ENCODE measurements at regions not wholly inside any gene's neighbourhood (a gene's known extent, or its start where the extent isn't known, plus 50 kb on each side); places are given as distances from the start of the nearest gene placed in this dataset.

DNA sequence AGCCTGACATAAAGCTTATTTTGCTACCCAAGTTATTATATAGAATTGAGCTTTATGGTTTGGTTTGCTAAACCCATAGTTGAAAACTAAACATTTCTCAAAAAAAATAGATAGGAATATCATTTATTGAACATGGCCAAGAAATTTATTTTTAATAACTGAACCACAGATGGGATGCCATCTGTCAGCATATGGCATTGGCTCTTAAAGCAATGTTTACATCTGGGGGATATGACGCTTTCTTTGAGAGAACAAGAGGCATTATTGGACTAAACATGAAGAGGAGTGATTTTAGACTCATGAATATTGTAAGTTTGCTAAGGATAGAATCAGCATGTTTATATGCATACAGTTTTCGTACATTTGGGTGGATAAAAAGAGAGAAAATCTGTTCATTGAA, 132.6 kb upstream of the SLIT2 start:
- TF ChIP-seq POLR2AphosphoS5 (IDR thresholded peaks at IDR 0.05; ENCODE audit: low read depth, low read length) = no peak
- TF ChIP-seq TAF1 (IDR thresholded peaks at IDR 0.05; ENCODE audit: borderline replicate concordance, low read depth, low read length) = no peak
- no peak for TF ChIP-seq POLR2A (IDR thresholded peaks at IDR 0.05; ENCODE audit: low read depth, low read length)
- FAIRE-seq (no peak), DNase-seq (ENCODE audit: insufficient read length) (no peak)

DNA sequence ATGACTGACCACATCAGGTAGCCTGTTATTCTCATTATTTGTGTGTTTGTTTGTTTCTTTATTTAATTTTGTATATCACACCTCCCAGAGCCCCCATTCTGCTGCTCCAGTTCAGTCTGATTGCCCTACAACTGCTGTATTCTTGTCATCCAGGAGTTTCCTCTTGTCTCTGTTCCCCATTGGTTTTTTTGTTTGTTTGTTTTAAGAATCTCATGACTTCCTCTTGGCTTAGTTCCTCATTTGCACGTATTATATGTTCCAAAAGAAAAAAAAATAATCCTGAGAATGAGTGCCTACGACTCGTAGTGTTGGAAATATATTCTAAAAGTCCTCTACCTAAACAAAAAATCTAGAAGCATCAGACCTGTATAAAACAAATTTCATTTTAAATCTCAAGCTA, 142.3 kb upstream of the SLIT2 start:
- no peak for DNase-seq (ENCODE audit: insufficient read length)
- TF ChIP-seq POLR2AphosphoS5 (IDR thresholded peaks at IDR 0.05; ENCODE audit: low read depth, low read length) (no peak), TAF1 (IDR thresholded peaks at IDR 0.05; ENCODE audit: borderline replicate concordance, low read depth, low read length) (no peak), POLR2A (IDR thresholded peaks at IDR 0.05; ENCODE audit: low read depth, low read length) (no peak)
- no peak for FAIRE-seq

- FAIRE-seq (no peak), DNase-seq (ENCODE audit: insufficient read length) (no peak)
- TF ChIP-seq TAF1 (IDR thresholded peaks at IDR 0.05; ENCODE audit: borderline replicate concordance, low read depth, low read length) = no peak
- no peak for TF ChIP-seq POLR2AphosphoS5 (IDR thresholded peaks at IDR 0.05; ENCODE audit: low read depth, low read length)
- TF ChIP-seq POLR2A (IDR thresholded peaks at IDR 0.05; ENCODE audit: low read depth, low read length) = no peak
Observed at GRCh38 chr4:20106921-20107320, 144.8 kb upstream of the SLIT2 start.

GRCh38 chr4:20101831-20102230, 149.9 kb upstream of the SLIT2 start:
- DNase-seq (ENCODE audit: insufficient read length) = no peak
- no peak for FAIRE-seq
- TF ChIP-seq POLR2AphosphoS5 (IDR thresholded peaks at IDR 0.05; ENCODE audit: low read depth, low read length) = no peak
- TF ChIP-seq TAF1 (IDR thresholded peaks at IDR 0.05; ENCODE audit: borderline replicate concordance, low read depth, low read length) = no peak
- TF ChIP-seq POLR2A (IDR thresholded peaks at IDR 0.05; ENCODE audit: low read depth, low read length) = no peak

DNA sequence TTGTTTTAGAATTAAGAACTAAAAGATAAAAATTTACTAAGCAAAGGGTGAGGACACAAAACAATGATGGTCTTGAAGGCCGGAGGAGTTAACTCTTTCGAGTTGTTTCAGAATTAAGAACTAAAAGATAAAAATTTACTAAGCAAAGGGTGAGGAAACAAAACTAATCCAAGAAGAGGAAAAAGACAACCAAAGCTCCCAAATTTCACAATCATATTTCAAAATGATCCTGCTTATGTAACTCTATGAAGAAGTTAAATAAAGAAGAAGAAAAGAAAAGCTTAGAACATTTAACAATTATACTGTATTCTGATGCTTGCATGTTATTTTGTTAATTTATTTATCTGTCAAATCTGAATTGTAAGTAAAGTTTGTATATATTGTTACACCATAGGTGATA, 154.8 kb upstream of the SLIT2 start:
- DNase-seq (ENCODE audit: insufficient read length) = no peak
- no peak for FAIRE-seq
- no peak for TF ChIP-seq POLR2A (IDR thresholded peaks at IDR 0.05; ENCODE audit: low read depth, low read length)
- TF ChIP-seq TAF1 (IDR thresholded peaks at IDR 0.05; ENCODE audit: borderline replicate concordance, low read depth, low read length) = no peak
- TF ChIP-seq POLR2AphosphoS5 (IDR thresholded peaks at IDR 0.05; ENCODE audit: low read depth, low read length) = no peak

- DNase-seq (ENCODE audit: insufficient read length) (no peak), FAIRE-seq (no peak)
- TF ChIP-seq TAF1 (IDR thresholded peaks at IDR 0.05; ENCODE audit: borderline replicate concordance, low read depth, low read length) (no peak), POLR2A (IDR thresholded peaks at IDR 0.05; ENCODE audit: low read depth, low read length) (no peak), POLR2AphosphoS5 (IDR thresholded peaks at IDR 0.05; ENCODE audit: low read depth, low read length) (no peak)
Observed at GRCh38 chr4:20095805-20096541, 155.7 kb upstream of the SLIT2 start.

DNA sequence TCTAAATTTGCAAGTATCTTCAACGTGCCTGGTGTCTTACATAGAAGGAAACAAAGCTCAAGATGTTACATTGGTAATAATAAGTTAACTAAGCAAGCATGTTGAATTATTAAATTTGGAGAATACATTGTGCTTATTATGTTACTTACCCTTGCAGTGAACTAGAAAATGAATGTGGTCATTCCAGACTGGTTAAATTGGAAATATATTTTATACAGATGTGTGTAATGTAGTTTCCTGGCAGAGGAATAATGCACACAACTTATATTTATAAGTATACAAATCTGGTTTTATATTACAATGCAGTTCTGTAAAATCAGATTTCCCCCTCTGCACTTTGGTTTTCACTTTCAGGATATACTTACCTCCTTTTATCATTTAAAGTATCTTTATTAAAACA, 159.9 kb upstream of the SLIT2 start:
- no peak for TF ChIP-seq POLR2AphosphoS5 (IDR thresholded peaks at IDR 0.05; ENCODE audit: low read depth, low read length)
- no peak for TF ChIP-seq TAF1 (IDR thresholded peaks at IDR 0.05; ENCODE audit: borderline replicate concordance, low read depth, low read length)
- FAIRE-seq = no peak
- no peak for DNase-seq (ENCODE audit: insufficient read length)

DNA sequence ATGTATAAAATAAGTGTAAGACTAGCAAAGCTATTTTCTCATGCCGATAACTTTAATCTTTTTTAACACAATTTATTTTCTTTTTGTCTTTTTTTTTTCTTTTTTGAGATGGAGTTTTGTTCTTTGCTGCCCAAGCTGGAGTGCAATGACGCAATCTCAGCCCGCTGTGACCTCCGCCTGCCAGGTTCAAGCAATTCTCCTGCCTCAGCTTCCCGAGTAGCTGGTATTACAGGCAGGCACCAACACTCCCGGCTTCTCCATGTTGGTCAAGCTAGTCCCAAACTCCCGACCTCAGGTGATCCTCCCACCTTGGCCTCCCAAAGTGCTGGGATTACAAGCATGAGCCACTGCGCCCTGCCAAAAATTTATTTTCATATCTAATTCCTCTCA, 164.2 kb upstream of the SLIT2 start:
- FAIRE-seq (no peak), DNase-seq (ENCODE audit: insufficient read length) (no peak)
- TF ChIP-seq TAF1 (IDR thresholded peaks at IDR 0.05; ENCODE audit: borderline replicate concordance, low read depth, low read length) (no peak), POLR2A (IDR thresholded peaks at IDR 0.05; ENCODE audit: low read depth, low read length) (no peak), POLR2AphosphoS5 (IDR thresholded peaks at IDR 0.05; ENCODE audit: low read depth, low read length) (no peak)

DNA sequence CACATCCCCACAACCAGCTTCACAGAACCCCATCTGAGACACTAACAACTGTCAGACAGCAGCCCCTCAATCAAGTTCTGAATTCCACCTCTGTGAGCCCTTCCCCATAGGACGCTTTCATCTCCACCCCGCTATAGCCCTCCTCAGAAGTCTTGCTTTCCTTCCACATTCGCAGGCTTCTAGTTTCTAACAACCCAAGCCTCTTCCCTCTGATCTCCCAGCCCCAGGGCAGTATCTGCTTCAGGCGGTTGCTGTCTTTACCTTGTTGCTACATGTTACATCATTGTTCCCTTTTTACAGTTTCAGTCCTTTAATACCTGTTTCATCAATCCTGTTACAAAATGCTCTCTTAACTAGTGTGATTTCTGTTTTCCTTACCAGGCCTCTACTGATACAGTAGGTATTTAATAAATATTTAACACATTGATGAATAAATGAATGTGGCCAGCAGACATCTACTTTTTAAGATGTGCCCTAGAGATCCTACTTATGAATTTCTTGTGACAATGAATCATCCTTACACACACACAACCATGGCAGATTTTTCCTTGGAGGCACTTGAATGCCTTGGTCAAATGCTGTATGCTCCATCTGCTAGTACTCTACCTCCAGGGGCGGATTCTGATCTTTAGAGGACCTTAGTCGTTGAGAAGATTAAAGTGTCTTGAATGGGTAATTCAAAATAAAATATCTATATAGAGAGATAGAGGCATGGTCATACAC, 164.7 kb upstream of the SLIT2 start:
- no peak for FAIRE-seq
- no peak for DNase-seq (ENCODE audit: insufficient read length)
- TF ChIP-seq POLR2AphosphoS5 (IDR thresholded peaks at IDR 0.05; ENCODE audit: low read depth, low read length) (no peak), TAF1 (IDR thresholded peaks at IDR 0.05; ENCODE audit: borderline replicate concordance, low read depth, low read length) (no peak), POLR2A (IDR thresholded peaks at IDR 0.05; ENCODE audit: low read depth, low read length) (no peak)

DNA sequence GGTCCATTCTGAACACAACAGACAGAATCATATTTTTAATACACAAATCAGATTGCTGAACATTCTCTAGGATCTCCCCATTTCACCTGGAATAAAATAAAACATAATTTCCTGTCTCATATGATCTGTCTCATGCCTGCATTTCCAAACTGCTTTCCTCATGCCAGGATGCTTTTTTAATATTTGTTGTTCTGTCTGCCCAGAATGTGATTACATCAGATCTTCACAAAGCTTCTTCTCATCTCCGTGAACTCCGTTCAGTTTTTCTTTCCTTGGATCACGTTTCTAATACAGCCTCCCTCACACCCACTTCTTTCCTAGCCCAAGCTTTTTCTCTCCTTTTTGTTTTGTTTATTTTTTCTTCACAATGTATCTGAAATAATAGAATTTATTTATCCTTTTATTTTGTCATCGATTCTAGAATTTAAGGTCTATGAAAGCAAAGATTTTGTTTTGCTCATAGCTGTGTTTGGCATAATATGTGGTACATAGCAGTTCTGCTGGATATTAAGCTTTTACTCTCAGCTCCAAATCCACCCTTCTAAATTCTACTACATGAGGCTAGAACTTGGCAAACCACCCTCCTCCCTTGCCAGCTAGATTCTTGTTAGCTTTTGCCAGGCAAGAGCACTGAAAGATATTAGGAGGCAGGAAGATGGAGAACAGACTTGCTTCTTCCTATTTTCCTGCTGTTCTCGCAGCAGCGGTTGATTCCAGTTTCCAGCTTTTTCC, 165.5 kb upstream of the SLIT2 start:
- no peak for DNase-seq (ENCODE audit: insufficient read length)
- no peak for FAIRE-seq
- TF ChIP-seq POLR2A (IDR thresholded peaks at IDR 0.05; ENCODE audit: low read depth, low read length) (no peak), TAF1 (IDR thresholded peaks at IDR 0.05; ENCODE audit: borderline replicate concordance, low read depth, low read length) (no peak), POLR2AphosphoS5 (IDR thresholded peaks at IDR 0.05; ENCODE audit: low read depth, low read length) (no peak)

DNA sequence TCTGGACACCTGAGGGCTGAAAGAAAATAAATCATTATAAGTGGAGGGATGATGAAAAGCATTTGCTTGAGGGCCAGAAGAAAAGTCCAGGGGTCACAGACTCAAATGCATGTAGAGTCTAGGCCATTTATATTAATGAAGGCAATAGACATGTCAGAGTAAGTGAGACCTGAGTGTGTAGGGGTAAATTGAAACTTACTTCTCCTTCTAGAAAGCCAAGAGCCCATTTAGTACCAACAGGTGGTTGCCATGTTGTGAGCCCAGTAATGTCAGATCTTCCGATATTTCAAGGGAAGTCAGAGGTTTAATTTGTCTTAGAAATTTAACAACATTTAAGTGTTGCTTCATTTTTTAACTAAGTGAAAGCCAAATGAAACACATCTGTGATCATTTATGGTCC, 166.1 kb upstream of the SLIT2 start:
- no peak for DNase-seq (ENCODE audit: insufficient read length)
- TF ChIP-seq POLR2AphosphoS5 (IDR thresholded peaks at IDR 0.05; ENCODE audit: low read depth, low read length) = no peak
- no peak for FAIRE-seq

DNA sequence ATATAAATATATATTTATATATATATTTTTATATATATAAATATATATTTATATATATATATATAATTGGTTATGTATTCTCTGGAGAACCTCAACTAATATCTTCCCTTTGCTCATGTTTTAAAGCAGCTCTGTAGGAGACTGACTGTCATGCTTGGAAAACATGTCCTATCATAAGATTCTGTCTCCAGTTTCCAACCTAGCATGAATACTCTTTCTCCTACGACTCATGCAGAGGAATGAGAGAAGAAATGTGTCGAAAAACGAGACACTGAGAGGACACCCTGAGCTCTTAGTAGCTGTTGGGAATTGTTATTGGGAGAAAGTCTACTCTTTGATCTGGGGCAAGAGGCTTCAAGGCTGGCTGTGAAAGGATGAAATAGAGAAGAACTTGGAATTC, 166.5 kb upstream of the SLIT2 start:
- FAIRE-seq (no peak), DNase-seq (ENCODE audit: insufficient read length) (no peak)
- TF ChIP-seq TAF1 (IDR thresholded peaks at IDR 0.05; ENCODE audit: borderline replicate concordance, low read depth, low read length) = no peak
- no peak for TF ChIP-seq POLR2AphosphoS5 (IDR thresholded peaks at IDR 0.05; ENCODE audit: low read depth, low read length)
- no peak for TF ChIP-seq POLR2A (IDR thresholded peaks at IDR 0.05; ENCODE audit: low read depth, low read length)
